Esophagus muscularis mucosa (tissue), 4 donors: ENCODE measurements at regions not wholly inside any gene's neighbourhood (a gene's known extent, or its start where the extent isn't known, plus 50 kb on each side); places are given as distances from the start of the nearest gene placed in this dataset.

Experiments used
- EP300 ChIP-seq: sonication (generic); formaldehyde crosslinking; IDR thresholded peaks from one replicate; pipeline ENCODE4 v1.6.1; 2017; ENCODE audit warnings: antibody characterized with exemption
- POLR2A ChIP-seq: fragments of 450-650 bp; IDR thresholded peaks from one replicate; pipeline ENCODE4 v1.6.1; 2017; ENCODE audit warnings: antibody characterized with exemption, moderate library complexity, mild to moderate bottlenecking, low read depth
- POLR2AphosphoS5 ChIP-seq, 2 donors: sonication (generic); formaldehyde crosslinking; IDR thresholded peaks; one replicate each; pipeline ENCODE4 v1.6.1; 2017; ENCODE audit warnings: antibody characterized with exemption in 2 of 2
- TF ChIP-seq, protein P1 (sequence below), 3 experiments: fragments of 200-600 bp in 2 of 3; fragments of 450-650 bp in 1 of 3; sonication (generic) in 2 of 3; IDR thresholded peaks; one replicate each; pipeline ENCODE4 v1.5.1; 2017 to 2019; ENCODE audit warnings: antibody characterized with exemption in 3 of 3, mild to moderate bottlenecking in 2 of 3, moderate library complexity in 1 of 3

DNA sequence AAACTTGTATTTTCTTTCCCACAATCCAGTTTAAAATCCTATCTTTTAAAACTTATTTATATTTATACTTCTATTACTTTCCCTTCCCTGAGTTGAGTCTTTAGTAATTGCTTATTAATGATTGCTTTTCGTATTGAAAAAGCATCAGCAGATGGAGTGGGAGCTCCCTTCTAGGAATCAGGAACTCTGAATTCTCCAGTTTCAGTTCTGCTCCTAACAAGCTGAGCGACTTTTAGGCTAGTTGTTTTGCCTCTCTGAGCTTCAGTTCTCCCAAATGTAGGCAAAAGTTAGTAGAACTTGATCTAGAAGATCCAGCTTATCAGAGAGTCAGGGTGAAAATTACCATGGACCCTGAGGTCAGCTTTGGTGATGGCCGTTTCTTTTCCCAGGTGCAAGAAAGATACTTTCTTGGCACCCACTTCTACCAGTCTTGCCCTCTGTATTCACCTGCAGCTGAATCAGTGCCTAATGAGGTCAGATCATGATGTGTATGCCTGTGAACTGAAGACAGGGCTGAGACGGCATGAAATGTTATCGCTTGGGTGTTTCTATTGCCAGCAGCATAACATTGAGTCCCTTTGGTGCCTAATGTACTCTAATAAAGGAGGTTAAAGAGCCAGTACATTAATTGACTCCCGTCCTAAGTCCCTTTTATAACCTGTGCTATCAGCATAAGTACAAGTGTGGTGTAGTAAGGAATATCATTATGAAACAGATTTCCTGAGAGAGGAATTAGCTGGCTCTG is 194.5 kb upstream of the TBC1D5 start:
- TF ChIP-seq POLR2A (no peak), EP300 (no peak), POLR2AphosphoS5 (IDR thresholded peaks at IDR 0.05) (no peak)
- TF ChIP-seq, protein P1, sequence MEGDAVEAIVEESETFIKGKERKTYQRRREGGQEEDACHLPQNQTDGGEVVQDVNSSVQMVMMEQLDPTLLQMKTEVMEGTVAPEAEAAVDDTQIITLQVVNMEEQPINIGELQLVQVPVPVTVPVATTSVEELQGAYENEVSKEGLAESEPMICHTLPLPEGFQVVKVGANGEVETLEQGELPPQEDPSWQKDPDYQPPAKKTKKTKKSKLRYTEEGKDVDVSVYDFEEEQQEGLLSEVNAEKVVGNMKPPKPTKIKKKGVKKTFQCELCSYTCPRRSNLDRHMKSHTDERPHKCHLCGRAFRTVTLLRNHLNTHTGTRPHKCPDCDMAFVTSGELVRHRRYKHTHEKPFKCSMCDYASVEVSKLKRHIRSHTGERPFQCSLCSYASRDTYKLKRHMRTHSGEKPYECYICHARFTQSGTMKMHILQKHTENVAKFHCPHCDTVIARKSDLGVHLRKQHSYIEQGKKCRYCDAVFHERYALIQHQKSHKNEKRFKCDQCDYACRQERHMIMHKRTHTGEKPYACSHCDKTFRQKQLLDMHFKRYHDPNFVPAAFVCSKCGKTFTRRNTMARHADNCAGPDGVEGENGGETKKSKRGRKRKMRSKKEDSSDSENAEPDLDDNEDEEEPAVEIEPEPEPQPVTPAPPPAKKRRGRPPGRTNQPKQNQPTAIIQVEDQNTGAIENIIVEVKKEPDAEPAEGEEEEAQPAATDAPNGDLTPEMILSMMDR (IDR thresholded peaks at IDR 0.05), result no peak
